ENCODE measurements at regions not wholly inside any gene's neighbourhood (a gene's known extent, or its start where the extent isn't known, plus 50 kb on each side); places are given as distances from the start of the nearest gene placed in this dataset.

GRCh38 chr13:88948501-88948900 is 1277.3 kb downstream of the SLITRK5 start:
- DNase-seq (no peak), ATAC-seq (no peak)
- H3K36me3 Mint-ChIP-seq = no peaks in the 10 kb centered on the region
- H3K9me3 Mint-ChIP-seq = no peaks in the 10 kb centered on the region
- H3K27ac Mint-ChIP-seq = no peak overlapping the region
- Histone ChIP-seq H3K27me3 (ENCODE audit: control insufficient read depth, insufficient read depth, low read length) (no peaks in the 10 kb centered on the region), H3K4me1 (ENCODE audit: control insufficient read depth, insufficient read depth, low read length) (no peaks in the 10 kb centered on the region), H3K36me3 (ENCODE audit: control insufficient read depth, insufficient read depth, low read length) (no peaks in the 10 kb centered on the region), H3K9me3 (ENCODE audit: control insufficient read depth, insufficient read depth, low read length) (no peaks in the 10 kb centered on the region), H3K27ac (ENCODE audit: low read length) (no peak overlapping the region), H3K4me3 (ENCODE audit: low read length) (no peak overlapping the region)
- no peak overlapping the region for H3K4me3 Mint-ChIP-seq
- H3K4me1 Mint-ChIP-seq = no peaks in the 10 kb centered on the region
- TF ChIP-seq CTCF (IDR thresholded peaks at IDR 0.05) = no peak
- WGBS (ENCODE audit: insufficient coverage) = 57% methylated on average over 1 of the region's 3 CpGs
- intact Hi-C loops (cut with micrococcal nuclease) = no loop called here
- no peaks in the 10 kb centered on the region for H3K27me3 Mint-ChIP-seq (ENCODE audit: low read depth in 2 of 2)

- Mint-ChIP-seq H3K4me1 (peaks cover 6 to 11% of the 10 kb centered on the region in 2 donors), H3K27ac (no peak overlapping the region), H3K9me3 (peaks cover 0 to 2% of the 10 kb centered on the region in 2 donors), H3K4me3 (no peak overlapping the region), H3K36me3 (no peaks in the 10 kb centered on the region), H3K27me3 (ENCODE audit: low read depth in 2 of 2) (no peaks in the 10 kb centered on the region)
- no peaks in the 10 kb centered on the region for H3K27me3 ChIP-seq (ENCODE audit: control insufficient read depth, insufficient read depth, low read length)
- ATAC-seq (no peak), DNase-seq (no peak)
- H3K36me3 ChIP-seq (ENCODE audit: control insufficient read depth, insufficient read depth, low read length) = no peaks in the 10 kb centered on the region
- intact Hi-C loops (cut with micrococcal nuclease) = no loop called here
- 95% methylated on average over 2 of the region's 2 CpGs for WGBS (ENCODE audit: insufficient coverage)
- H3K27ac ChIP-seq (ENCODE audit: low read length) = no peak overlapping the region
- H3K4me1 ChIP-seq (ENCODE audit: control insufficient read depth, insufficient read depth, low read length) = no peaks in the 10 kb centered on the region
- H3K9me3 ChIP-seq (ENCODE audit: control insufficient read depth, insufficient read depth, low read length) = no peaks in the 10 kb centered on the region
- TF ChIP-seq CTCF (IDR thresholded peaks at IDR 0.05) = no peak
- H3K4me3 ChIP-seq (ENCODE audit: low read length) = no peak overlapping the region
Observed at GRCh38 chr13:88958821-88959220, 1287.7 kb downstream of the SLITRK5 start.

- Mint-ChIP-seq H3K4me3 (no peak overlapping the region), H3K9me3 (peaks cover 0 to 4% of the 10 kb centered on the region in 2 donors), H3K4me1 (peaks cover 11 to 14% of the 10 kb centered on the region in 2 donors), H3K27ac (no peak overlapping the region), H3K36me3 (no peaks in the 10 kb centered on the region), H3K27me3 (ENCODE audit: low read depth in 2 of 2) (no peaks in the 10 kb centered on the region)
- no peak for TF ChIP-seq CTCF (IDR thresholded peaks at IDR 0.05)
- H3K4me3 ChIP-seq (ENCODE audit: low read length) = no peak overlapping the region
- ATAC-seq = no peak
- intact Hi-C loops (cut with micrococcal nuclease) = no loop called here
- no peak overlapping the region for H3K27ac ChIP-seq (ENCODE audit: low read length)
- H3K36me3 ChIP-seq (ENCODE audit: control insufficient read depth, insufficient read depth, low read length) = no peaks in the 10 kb centered on the region
- H3K9me3 ChIP-seq (ENCODE audit: control insufficient read depth, insufficient read depth, low read length) = no peaks in the 10 kb centered on the region
- H3K27me3 ChIP-seq (ENCODE audit: control insufficient read depth, insufficient read depth, low read length) = no peaks in the 10 kb centered on the region
- no peak for DNase-seq
- H3K4me1 ChIP-seq (ENCODE audit: control insufficient read depth, insufficient read depth, low read length) = peaks cover 5% of the 10 kb centered on the region
- WGBS (ENCODE audit: insufficient coverage) = 61% methylated on average over 3 of the region's 4 CpGs
Observed at GRCh38 chr13:88976466-88976865, 1305.3 kb downstream of the SLITRK5 start.

- H3K27me3 Mint-ChIP-seq (ENCODE audit: low read depth in 2 of 2) = no peaks in the 10 kb centered on the region
- H3K36me3 Mint-ChIP-seq = no peaks in the 10 kb centered on the region
- DNase-seq = no peak
- H3K9me3 Mint-ChIP-seq = no peaks in the 10 kb centered on the region
- intact Hi-C loops (cut with micrococcal nuclease) = no loop called here
- WGBS (ENCODE audit: insufficient coverage) = 86% methylated on average over 2 of the region's 2 CpGs
- no peak for ATAC-seq
- no peak overlapping the region for H3K27ac ChIP-seq (ENCODE audit: low read length)
- H3K36me3 ChIP-seq (ENCODE audit: control insufficient read depth, insufficient read depth, low read length) = no peaks in the 10 kb centered on the region
- TF ChIP-seq CTCF (IDR thresholded peaks at IDR 0.05) = no peak
- H3K4me1 Mint-ChIP-seq = peaks cover 11 to 14% of the 10 kb centered on the region in 2 donors
- H3K9me3 ChIP-seq (ENCODE audit: control insufficient read depth, insufficient read depth, low read length) = no peaks in the 10 kb centered on the region
- H3K27me3 ChIP-seq (ENCODE audit: control insufficient read depth, insufficient read depth, low read length) = no peaks in the 10 kb centered on the region
- H3K4me1 ChIP-seq (ENCODE audit: control insufficient read depth, insufficient read depth, low read length) = peaks cover 5% of the 10 kb centered on the region
- H3K27ac Mint-ChIP-seq = no peak overlapping the region
- no peak overlapping the region for H3K4me3 Mint-ChIP-seq
- no peak overlapping the region for H3K4me3 ChIP-seq (ENCODE audit: low read length)
Observed at GRCh38 chr13:88978607-88979006, 1307.4 kb downstream of the SLITRK5 start.
